Activated CD4-positive, CD25-positive, alpha-beta regulatory T cell treated with anti-CD3 and anti-CD28 coated beads, Interleukin-2, amount 50 U/mL, for 16 hours (primary cell): ENCODE measurements at regions not wholly inside any gene's neighbourhood (a gene's known extent, or its start where the extent isn't known, plus 50 kb on each side); places are given as distances from the start of the nearest gene placed in this dataset.

Experiments used
- DNase-seq: peaks from one replicate; pipeline ENCODE4 v3.0.0-alpha.2; 2020; ENCODE audit warnings: low read depth, low spot score

DNA sequence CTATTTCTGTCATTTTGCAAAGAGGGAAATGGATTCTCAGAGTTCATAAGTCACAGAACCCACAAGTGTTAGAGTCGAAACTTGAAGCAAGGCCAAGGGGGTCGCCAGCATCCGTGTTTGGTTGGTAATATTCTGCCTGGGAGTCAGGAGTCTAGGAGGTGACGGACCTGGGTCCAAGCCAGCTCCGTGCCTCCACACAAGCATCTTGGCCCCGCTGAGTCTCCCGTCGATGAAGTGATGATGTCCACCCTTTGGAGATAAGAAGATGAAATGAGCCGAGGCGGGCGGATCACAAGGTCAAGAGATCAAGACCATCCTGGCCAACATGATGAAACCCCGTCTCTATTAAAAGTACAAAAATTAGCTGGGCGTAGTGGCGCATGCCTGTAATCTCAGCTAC, 53.2 kb upstream of the TNRC6C start:
- no peak for DNase-seq

- DNase-seq, result no peak
These were observed 52.7 kb upstream of the TNRC6C start for GRCh38 chr17:77905766-77906165.

DNA sequence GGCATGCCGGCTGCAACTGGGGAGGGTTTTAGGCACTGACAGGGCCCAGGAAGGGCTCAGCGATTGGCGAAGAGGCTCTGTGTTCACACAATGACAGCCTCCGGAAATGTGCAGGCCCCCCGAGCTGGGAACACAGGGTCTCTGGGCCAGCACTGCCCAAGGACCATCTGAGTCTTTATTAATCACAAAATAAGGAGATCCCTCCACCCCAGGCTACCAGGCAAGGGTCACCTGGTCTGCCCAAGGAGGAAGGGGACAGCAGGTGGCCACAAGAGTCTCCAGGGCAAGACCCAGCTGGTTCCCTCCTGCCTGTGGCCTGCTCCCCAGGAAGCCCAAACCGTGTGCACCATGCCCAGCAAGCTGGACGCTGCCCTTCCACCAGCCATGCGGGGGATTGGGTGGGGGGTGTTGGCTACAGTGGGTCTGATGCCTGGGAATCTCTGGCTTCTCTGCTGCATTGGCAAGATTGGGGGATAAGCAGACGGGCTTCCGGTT, 52.1 kb upstream of the TNRC6C start:
- no peak for DNase-seq

DNA sequence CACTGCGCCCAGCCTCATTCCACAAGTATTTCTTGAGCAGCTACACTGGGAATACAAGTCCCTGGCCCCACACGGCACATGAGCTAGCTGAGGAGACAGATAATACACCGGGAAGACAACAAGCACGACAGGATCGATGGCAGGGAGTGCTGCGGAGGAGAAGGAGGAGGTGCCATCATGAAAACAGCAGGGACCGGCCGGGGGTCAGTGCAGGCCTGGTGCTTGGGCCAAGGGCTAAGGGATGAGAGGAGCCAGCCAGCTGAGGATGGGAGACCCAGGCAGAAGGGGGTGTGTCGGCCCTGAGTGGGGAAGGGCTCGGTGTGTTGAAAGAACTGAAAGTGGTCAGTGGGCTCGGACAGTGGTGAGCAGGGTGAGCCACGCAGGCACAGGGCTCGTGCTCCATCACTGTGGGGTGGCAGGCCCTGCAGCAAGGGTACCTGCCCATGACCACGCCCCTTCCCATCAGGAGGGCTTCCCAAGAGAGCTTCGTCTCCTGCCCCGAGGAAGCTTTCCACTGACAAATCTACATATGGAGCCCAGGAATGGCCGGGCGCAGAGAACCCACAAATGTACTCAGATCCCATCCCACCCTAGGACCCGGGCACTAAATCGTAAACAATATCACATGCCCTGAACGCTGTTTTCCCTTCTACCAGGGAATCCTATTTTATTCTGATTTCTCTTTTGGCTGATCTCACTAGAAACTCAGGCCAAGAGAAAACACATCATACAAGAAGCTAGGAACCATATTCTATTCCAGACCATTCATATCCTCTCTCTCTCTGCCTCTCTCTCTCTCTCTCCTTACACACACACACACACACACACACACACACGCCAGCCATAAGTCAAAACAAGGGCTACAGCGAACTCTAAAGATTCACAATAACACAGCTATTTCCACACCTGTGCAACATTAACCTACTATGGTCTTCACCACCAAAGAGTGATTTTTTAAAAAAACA, 50.7 kb upstream of the TNRC6C start:
- DNase-seq, result no peak

GRCh38 chr17:77908501-77908900, 50.0 kb upstream of the TNRC6C start:
- no peak for DNase-seq
